PC-9 (cell line): ENCODE measurements at regions not wholly inside any gene's neighbourhood (a gene's known extent, or its start where the extent isn't known, plus 50 kb on each side); places are given as distances from the start of the nearest gene placed in this dataset.

Experiments used
- EZH2 ChIP-seq: fragments of 200-600 bp; sonication (generic); IDR thresholded peaks from 2 replicates; pipeline ENCODE4 v1.8.0; 2017; ENCODE audit warnings: antibody characterized with exemption, low read depth
- TF ChIP-seq, protein P1 (sequence below): fragments of 200-600 bp; sonication (generic); conservative IDR thresholded peaks from 2 replicates; pipeline ENCODE4 v1.6.1; 2017; ENCODE audit warnings: mixed run types, antibody characterized with exemption, mild to moderate bottlenecking, moderate library complexity

DNA sequence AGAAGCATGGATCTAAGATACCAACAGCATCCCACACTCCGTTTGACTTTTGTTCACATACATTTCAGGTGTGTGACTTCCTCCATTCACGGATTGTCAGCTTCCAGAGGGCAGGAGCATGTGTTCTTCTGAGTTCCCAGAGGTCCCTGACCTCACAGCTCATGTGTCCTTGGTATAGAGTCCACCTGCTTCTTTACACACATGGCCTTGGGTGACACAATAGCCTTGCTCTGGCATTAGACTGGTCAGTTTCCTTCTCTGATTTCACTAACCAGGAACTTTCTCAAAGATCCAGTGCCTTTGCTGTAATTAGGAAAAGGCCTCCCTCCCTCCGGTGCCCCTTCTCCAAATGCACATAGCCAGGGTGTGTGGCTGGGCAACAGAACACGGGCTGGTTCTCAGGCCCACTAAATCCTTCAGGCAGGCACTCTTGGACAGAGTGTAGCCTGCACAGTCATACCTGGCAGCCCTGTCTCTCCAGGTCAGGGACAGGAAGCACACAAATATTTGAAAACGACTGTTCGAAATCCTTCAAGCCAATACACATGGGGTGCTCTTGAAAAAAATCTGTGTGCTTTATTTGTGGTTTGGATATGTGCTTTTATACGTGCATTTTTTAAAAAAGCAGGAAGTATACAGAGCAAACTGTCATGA, 81.1 kb downstream of the TRIM42 start:
- TF ChIP-seq, protein P1, sequence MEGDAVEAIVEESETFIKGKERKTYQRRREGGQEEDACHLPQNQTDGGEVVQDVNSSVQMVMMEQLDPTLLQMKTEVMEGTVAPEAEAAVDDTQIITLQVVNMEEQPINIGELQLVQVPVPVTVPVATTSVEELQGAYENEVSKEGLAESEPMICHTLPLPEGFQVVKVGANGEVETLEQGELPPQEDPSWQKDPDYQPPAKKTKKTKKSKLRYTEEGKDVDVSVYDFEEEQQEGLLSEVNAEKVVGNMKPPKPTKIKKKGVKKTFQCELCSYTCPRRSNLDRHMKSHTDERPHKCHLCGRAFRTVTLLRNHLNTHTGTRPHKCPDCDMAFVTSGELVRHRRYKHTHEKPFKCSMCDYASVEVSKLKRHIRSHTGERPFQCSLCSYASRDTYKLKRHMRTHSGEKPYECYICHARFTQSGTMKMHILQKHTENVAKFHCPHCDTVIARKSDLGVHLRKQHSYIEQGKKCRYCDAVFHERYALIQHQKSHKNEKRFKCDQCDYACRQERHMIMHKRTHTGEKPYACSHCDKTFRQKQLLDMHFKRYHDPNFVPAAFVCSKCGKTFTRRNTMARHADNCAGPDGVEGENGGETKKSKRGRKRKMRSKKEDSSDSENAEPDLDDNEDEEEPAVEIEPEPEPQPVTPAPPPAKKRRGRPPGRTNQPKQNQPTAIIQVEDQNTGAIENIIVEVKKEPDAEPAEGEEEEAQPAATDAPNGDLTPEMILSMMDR: no peak
- TF ChIP-seq EZH2: no peak
